H1 (cell line): ENCODE measurements at regions not wholly inside any gene's neighbourhood (a gene's known extent, or its start where the extent isn't known, plus 50 kb on each side); places are given as distances from the start of the nearest gene placed in this dataset.

Source experiments
- CTCF ChIA-PET: fragments of 300-600 bp; sonication (Branson Sonifier 250); formaldehyde crosslinking; loops from one replicate; lab custom pipeline; 2021; ENCODE audit not compliant: partially characterized antibody; lab: Charles Lee
- POLR2A ChIA-PET: fragments of 300-600 bp; sonication (Branson Sonifier 250); formaldehyde crosslinking; loops from one replicate; lab custom pipeline; 2021; ENCODE audit warnings: inconsistent platforms; ENCODE audit not compliant: partially characterized antibody; lab: Charles Lee
- DNase-seq, 2 experiments: peaks; one replicate each; pipeline versions ENCODE4 v3.0.0 to v3.0.0-alpha.2; 2010 to 2022; ENCODE audit warnings: low spot score in 2 of 2, low read depth in 1 of 2, mixed read lengths in 1 of 2
- FAIRE-seq: peaks from 2 replicates; lab custom pipeline; 2011; peaks lifted over from hg19 to GRCh38; lab: Jason Lieb, UNC
- H2AFZ ChIP-seq: 2 replicates; pipeline ENCODE4 v1.8.1; 2012; ENCODE audit warnings: low read length, inconsistent platforms
- H2AK5ac ChIP-seq: 2 replicates; pipeline ENCODE4 v1.6.1; 2013; ENCODE audit warnings: low read depth, low read length
- H2BK120ac ChIP-seq: replicated peaks from 2 replicates; pipeline ENCODE3; 2013; ENCODE audit warnings: low read depth, low read length, inconsistent platforms
- H2BK12ac ChIP-seq: 2 replicates; pipeline ENCODE4 v1.6.1; 2013; ENCODE audit warnings: low read depth, low read length
- H2BK15ac ChIP-seq: 2 replicates; pipeline ENCODE4 v1.6.1; 2013; ENCODE audit warnings: low read length
- H2BK20ac ChIP-seq: 2 replicates; pipeline ENCODE4 v1.6.1; 2013; ENCODE audit warnings: low read length
- H2BK5ac ChIP-seq: 2 replicates; pipeline ENCODE4 v1.6.1; 2013; ENCODE audit warnings: low read depth, low read length
- H3K14ac ChIP-seq: 2 replicates; pipeline ENCODE4 v1.6.1; 2013; ENCODE audit warnings: inconsistent platforms; ENCODE audit not compliant: insufficient read length
- H3K18ac ChIP-seq: 2 replicates; pipeline ENCODE4 v1.6.1; 2013; ENCODE audit warnings: low read length; ENCODE audit errors: extremely low read depth
- H3K23ac ChIP-seq: 2 replicates; pipeline ENCODE4 v1.6.1; 2013; ENCODE audit warnings: inconsistent platforms; ENCODE audit not compliant: insufficient read length
- H3K23me2 ChIP-seq: 2 replicates; pipeline ENCODE4 v1.6.1; 2013; ENCODE audit warnings: low read depth, low read length
- H3K27ac ChIP-seq: 2 replicates; pipeline ENCODE4 v1.6.1; 2011; ENCODE audit warnings: low read depth, low read length, inconsistent platforms
- H3K27me3 ChIP-seq, 4 experiments: replicated peaks in 1 of 4; 1 replicate in 1 of 4; 2 replicates in 3 of 4; pipeline versions ENCODE4 v1.6.1 to v1.8.1; 2011 to 2013; ENCODE audit warnings: low read length in 3 of 4, mild to moderate bottlenecking in 3 of 4, inconsistent platforms in 2 of 4, mixed read lengths in 2 of 4, moderate library complexity in 1 of 4; ENCODE audit not compliant: control insufficient read depth in 3 of 4, insufficient read depth in 3 of 4; ENCODE audit errors: extremely low read depth in 1 of 4
- H3K36me3 ChIP-seq, 4 experiments: 2 replicates each; pipeline versions ENCODE4 v1.6.1 to v1.8.1; 2011 to 2013; ENCODE audit warnings: mild to moderate bottlenecking in 4 of 4, low read length in 3 of 4, moderate library complexity in 2 of 4, control low read depth in 1 of 4, inconsistent platforms in 1 of 4; ENCODE audit not compliant: insufficient read depth in 4 of 4, control insufficient read depth in 2 of 4
- H3K4ac ChIP-seq: replicated peaks from 2 replicates; pipeline ENCODE3; 2013; ENCODE audit warnings: low read length, low read depth, mixed read lengths, inconsistent platforms; ENCODE audit not compliant: insufficient read length
- H3K4me1 ChIP-seq, 4 experiments: replicated peaks in 1 of 4; 1 replicate in 1 of 4; 2 replicates in 3 of 4; pipeline versions ENCODE4 v1.6.1 to v1.8.1; 2011 to 2013; ENCODE audit warnings: low read length in 3 of 4, inconsistent platforms in 2 of 4, mixed read lengths in 1 of 4; ENCODE audit not compliant: insufficient read depth in 4 of 4, control insufficient read depth in 3 of 4
- H3K4me2 ChIP-seq, 2 experiments: 2 replicates each; pipeline versions ENCODE4 v1.6.1 to v1.8.1; 2011 to 2013; ENCODE audit warnings: low read depth in 2 of 2, low read length in 2 of 2, control low read depth in 1 of 2, inconsistent platforms in 1 of 2, mild to moderate bottlenecking in 1 of 2; ENCODE audit not compliant: insufficient read depth in 1 of 2
- H3K4me3 ChIP-seq, 4 experiments: fragments of 200-600, 300-600 bp in 1 of 4; sonication (generic), shearing (Covaris generic), sonication (Bioruptor Twin) in 1 of 4; 2 replicates each; pipeline versions ENCODE4 v1.5.1 to v1.8.1; 2011 to 2016; ENCODE audit warnings: low read length in 4 of 4, low read depth in 3 of 4, control low read depth in 2 of 4, inconsistent platforms in 2 of 4, mild to moderate bottlenecking in 2 of 4, mixed read lengths in 1 of 4, moderate library complexity in 1 of 4; ENCODE audit not compliant: insufficient read depth in 2 of 4; ENCODE audit errors: extremely low read depth in 1 of 4
- H3K56ac ChIP-seq: replicated peaks from 2 replicates; pipeline ENCODE3; 2013; ENCODE audit warnings: low read depth, mild to moderate bottlenecking, mixed read lengths, low read length, inconsistent platforms; ENCODE audit not compliant: insufficient read length
- H3K79me1 ChIP-seq: 2 replicates; pipeline ENCODE4 v1.6.1; 2013; ENCODE audit warnings: low read depth, low read length, control low read depth
- H3K79me2 ChIP-seq, 2 experiments: 2 replicates each; pipeline versions ENCODE4 v1.6.1 to v1.8.1; 2012 to 2013; ENCODE audit warnings: low read length in 2 of 2, mild to moderate bottlenecking in 2 of 2, inconsistent platforms in 1 of 2; ENCODE audit not compliant: insufficient read depth in 2 of 2, control insufficient read depth in 1 of 2
- H3K9ac ChIP-seq, 4 experiments: replicated peaks in 1 of 4; 1 replicate in 1 of 4; 2 replicates in 3 of 4; pipeline versions ENCODE4 v1.6.1 to v1.8.1; 2011 to 2013; ENCODE audit warnings: low read depth in 3 of 4, low read length in 3 of 4, control low read depth in 2 of 4, mild to moderate bottlenecking in 2 of 4, moderate library complexity in 2 of 4, inconsistent platforms in 1 of 4; ENCODE audit errors: extremely low read depth in 1 of 4
- H3K9me3 ChIP-seq, 2 experiments: 2 replicates each; pipeline versions ENCODE4 v1.6.1 to v1.8.1; 2012 to 2013; ENCODE audit warnings: mild to moderate bottlenecking in 2 of 2, moderate library complexity in 2 of 2, control low read depth in 1 of 2, inconsistent platforms in 1 of 2, low read depth in 1 of 2, low read length in 1 of 2, mixed read lengths in 1 of 2; ENCODE audit not compliant: insufficient read depth in 2 of 2
- H4K20me1 ChIP-seq, 2 experiments: replicated peaks in 1 of 2; 2 replicates each; pipeline versions ENCODE3 to v1.8.1; 2011 to 2013; ENCODE audit warnings: inconsistent platforms in 2 of 2, low read length in 2 of 2, mild to moderate bottlenecking in 1 of 2; ENCODE audit not compliant: insufficient read depth in 2 of 2, control insufficient read depth in 1 of 2
- H4K5ac ChIP-seq: 2 replicates; pipeline ENCODE4 v1.6.1; 2013; ENCODE audit warnings: low read length, low read depth, mixed read lengths, inconsistent platforms; ENCODE audit not compliant: insufficient read length
- H4K8ac ChIP-seq: 2 replicates; pipeline ENCODE4 v1.8.0; 2013; ENCODE audit warnings: mild to moderate bottlenecking, moderate library complexity, low read length, inconsistent platforms; ENCODE audit not compliant: insufficient read depth; ENCODE audit errors: extremely low read depth
- H4K91ac ChIP-seq: replicated peaks from 2 replicates; pipeline ENCODE3; 2013; ENCODE audit warnings: low read length, mixed read lengths, inconsistent platforms; ENCODE audit not compliant: insufficient read length
- ASH2L ChIP-seq: fragments of 200-600, 300-600 bp; sonication (generic); IDR thresholded peaks from one replicate; pipeline ENCODE4 v1.7.1; 2017; ENCODE audit warnings: low read length
- BCL11A ChIP-seq, 2 experiments: IDR thresholded peaks; one replicate each; pipeline ENCODE4 v1.6.1; 2011; ENCODE audit warnings: low read depth in 2 of 2, low read length in 2 of 2, mild to moderate bottlenecking in 2 of 2
- CBX5 ChIP-seq: fragments of 300-800, 300-1000 bp; sonication (generic); IDR thresholded peaks from 2 replicates; pipeline ENCODE4 v1.7.1; 2016; ENCODE audit warnings: antibody characterized with exemption, low read length, low read depth
- CHD2 ChIP-seq: IDR thresholded peaks from 2 replicates; pipeline ENCODE4 v1.6.1; 2012; ENCODE audit warnings: low read length, improper control_type of control experiment
- CTBP2 ChIP-seq: IDR thresholded peaks from 2 replicates; pipeline ENCODE4 v1.7.0; 2011; ENCODE audit warnings: borderline replicate concordance, mild to moderate bottlenecking, moderate library complexity, mixed read lengths, low read length; ENCODE audit not compliant: insufficient read depth, insufficient read length
- GABPA ChIP-seq: IDR thresholded peaks from 2 replicates; pipeline ENCODE4 v1.6.1; 2011; ENCODE audit warnings: mild to moderate bottlenecking, low read length, moderate library complexity, borderline replicate concordance; ENCODE audit not compliant: insufficient read depth
- POU5F1 ChIP-seq: IDR thresholded peaks from 2 replicates; pipeline ENCODE4 v1.6.1; 2011; ENCODE audit warnings: low read depth, mild to moderate bottlenecking, low read length, moderate library complexity
- SRF ChIP-seq: IDR thresholded peaks from 2 replicates; pipeline ENCODE4 v1.6.1; 2011; ENCODE audit warnings: mild to moderate bottlenecking, low read depth, low read length, moderate library complexity
- WGBS, 2 experiments: shearing (Covaris generic) in 1 of 2; methylation state at CpG; one replicate each; pipeline versions ENCODE4 v1.1.6 to v1.1.7; 2013 to 2015; ENCODE audit warnings: low lambda C conversion rate in 2 of 2, mixed read lengths in 2 of 2, inconsistent platforms in 1 of 2, low coverage in 1 of 2, missing lambda C conversion rate in 1 of 2; ENCODE audit not compliant: insufficient replicate concordance in 2 of 2, insufficient coverage in 1 of 2, insufficient read length in 1 of 2; ENCODE audit errors: extremely low coverage in 1 of 2, missing lambda C conversion rate in 1 of 2; 5-methylcytosine and 5-hydroxymethylcytosine counted together

DNA sequence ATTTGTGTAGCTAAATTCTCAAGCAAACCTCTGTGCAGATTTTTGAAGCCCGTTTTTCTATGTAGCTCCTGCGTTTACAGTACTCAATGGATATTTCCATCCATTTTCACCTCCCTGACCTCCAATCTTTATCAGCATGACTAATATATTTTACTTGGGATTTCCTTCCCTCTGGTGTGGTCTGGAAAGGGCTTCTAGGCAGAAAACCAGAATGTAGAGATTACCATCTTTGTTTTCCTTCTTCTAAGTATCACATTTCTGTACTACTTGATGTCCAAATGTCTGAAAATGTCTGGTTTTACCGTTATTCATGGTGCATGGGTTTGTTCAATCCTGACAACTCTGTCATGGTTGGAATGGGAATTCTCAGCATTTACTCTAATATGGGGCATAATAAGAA lies 907.6 kb upstream of the FLRT2 start:
- Histone ChIP-seq H2BK120ac (no peak overlapping the region), H3K79me1 (no peaks in the 10 kb centered on the region)
- DNase-seq: no peak
- TF ChIP-seq CBX5: no peak
- no peak for TF ChIP-seq ASH2L
- TF ChIP-seq CHD2: no peak
- no peak for TF ChIP-seq CTBP2
- no peak for TF ChIP-seq BCL11A (IDR thresholded peaks at IDR 0.05; ENCODE audit: low read depth in 2 of 2, low read length in 2 of 2)
- no peak for TF ChIP-seq POU5F1
- TF ChIP-seq GABPA: no peak
- no peak for TF ChIP-seq SRF
- TF ChIP-seq, all 59 proteins: peak for 0
- no peak overlapping the region for H2AK5ac ChIP-seq
- no peak overlapping the region for H2BK20ac ChIP-seq
- H3K23ac ChIP-seq: no peak overlapping the region
- H3K18ac ChIP-seq: no peak overlapping the region
- H2AFZ ChIP-seq: no peak overlapping the region
- H3K36me3 ChIP-seq: no peaks in the 10 kb centered on the region
- H4K8ac ChIP-seq: no peak overlapping the region
- no peak overlapping the region for H3K14ac ChIP-seq
- H3K9ac ChIP-seq: no peak overlapping the region
- no peak overlapping the region for H2BK12ac ChIP-seq
- no peak overlapping the region for H3K27ac ChIP-seq
- no peak overlapping the region for H3K4ac ChIP-seq
- WGBS, 2 experiments: 98% methylated on average over 3 of the region's 3 CpGs; no CpG with 5 or more reads in 1 of the 2 experiments
- no peaks in the 10 kb centered on the region for H3K4me1 ChIP-seq
- no peak overlapping the region for H4K91ac ChIP-seq
- no peak overlapping the region for H3K4me2 ChIP-seq
- H2BK15ac ChIP-seq: no peak overlapping the region
- no peaks in the 10 kb centered on the region for H3K9me3 ChIP-seq
- H3K23me2 ChIP-seq: no peaks in the 10 kb centered on the region
- no peaks in the 10 kb centered on the region for H3K79me2 ChIP-seq
- no peak overlapping the region for H3K4me3 ChIP-seq
- no peaks in the 10 kb centered on the region for H4K20me1 ChIP-seq
- H4K5ac ChIP-seq: no peak overlapping the region
- ChIA-PET CTCF (interaction anchor here (0.7 kb wide), 1 partner anchor 33 kb away, joined by 6 read pairs; no protein-coding TSS in a partner anchor), POLR2A (no interaction called here)
- H3K56ac ChIP-seq: no peak overlapping the region
- no peak for FAIRE-seq
- H2BK5ac ChIP-seq: no peak overlapping the region
- H3K27me3 ChIP-seq: no peaks in the 10 kb centered on the region
